ENCODE measurements at regions not wholly inside any gene's neighbourhood (a gene's known extent, or its start where the extent isn't known, plus 50 kb on each side); places are given as distances from the start of the nearest gene placed in this dataset.
A peak's percentile ranks its signal among the peaks of the same experiment; 100 is the strongest.

DNA sequence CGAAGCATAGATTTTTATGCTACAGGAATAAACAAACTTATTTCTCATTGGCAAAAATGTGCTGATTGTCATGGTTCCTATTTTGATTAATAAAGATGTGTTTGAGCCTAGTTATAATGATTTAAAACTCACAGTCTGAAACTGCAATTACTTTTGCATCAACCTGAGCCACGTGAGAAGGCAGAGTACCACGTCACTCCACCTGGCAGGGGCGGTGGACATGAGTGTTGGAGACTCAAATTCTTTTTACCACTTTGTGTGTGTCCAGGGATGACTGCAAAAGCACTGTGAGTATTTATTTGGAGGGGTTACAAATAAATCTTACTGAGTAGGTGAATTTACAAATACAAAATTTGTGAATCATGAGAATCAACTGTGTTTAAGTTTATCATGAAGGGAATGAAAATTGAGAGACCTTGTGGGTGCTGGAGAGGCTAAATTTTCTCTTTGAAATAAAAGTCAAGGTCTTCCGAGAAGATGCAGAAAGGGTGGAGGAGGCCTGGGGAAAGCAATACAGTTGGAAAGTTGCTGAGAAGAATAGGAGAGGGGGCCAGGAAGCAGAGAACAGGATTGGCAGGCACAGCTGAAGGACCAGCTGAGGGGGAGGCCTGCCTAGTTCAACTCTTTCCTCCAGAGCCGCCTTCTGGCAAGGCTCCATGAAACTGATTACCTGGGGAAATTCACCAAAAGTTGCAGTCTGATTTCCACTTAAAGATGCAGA lies 316.4 kb downstream of the MYCN start:
- Mint-ChIP-seq H3K4me3 (no peak overlapping the region), H3K9me3 (no peaks in the 10 kb centered on the region), H3K27me3 (peaks cover 21 to 51% of the 10 kb centered on the region in 2 donors), H3K27ac (no peak overlapping the region), H3K4me1 (ENCODE audit: low read depth in 2 of 2) (peaks cover 0 to 3% of the 10 kb centered on the region in 2 donors), H3K36me3 (no peaks in the 10 kb centered on the region)
- DNase-seq (ENCODE audit: low spot score) (no peak), ATAC-seq (no peak)

DNA sequence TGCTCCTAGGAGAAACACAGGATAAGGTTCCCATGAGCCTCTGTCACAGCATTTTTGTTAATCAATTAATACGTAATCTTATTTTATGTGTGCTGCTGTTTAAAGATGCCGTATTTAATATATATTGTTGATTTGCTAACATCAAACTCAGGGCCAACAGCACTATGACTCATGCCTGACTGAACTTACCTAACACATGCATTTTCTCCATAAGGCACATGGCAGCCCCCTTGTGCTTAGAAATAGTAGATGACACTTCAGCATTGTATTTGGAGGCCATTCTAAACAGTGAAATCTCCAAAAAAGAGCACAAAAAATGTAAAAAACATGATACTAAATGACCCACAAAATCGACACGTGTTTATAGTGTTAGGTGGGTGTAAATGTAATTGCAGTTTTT lies 314.8 kb downstream of the MYCN start:
- no peaks in the 10 kb centered on the region for H3K36me3 Mint-ChIP-seq
- peaks cover 21 to 51% of the 10 kb centered on the region in 2 donors for H3K27me3 Mint-ChIP-seq
- ATAC-seq: no peak
- no peak for DNase-seq (ENCODE audit: low spot score)
- no peak overlapping the region for H3K27ac Mint-ChIP-seq
- H3K4me3 Mint-ChIP-seq: no peak overlapping the region
- no peaks in the 10 kb centered on the region for H3K9me3 Mint-ChIP-seq
- peaks cover 0 to 3% of the 10 kb centered on the region in 2 donors for H3K4me1 Mint-ChIP-seq (ENCODE audit: low read depth in 2 of 2)

- Mint-ChIP-seq H3K36me3 (no peaks in the 10 kb centered on the region), H3K27me3 (peaks cover 21 to 45% of the 10 kb centered on the region in 2 donors), H3K9me3 (no peaks in the 10 kb centered on the region), H3K4me3 (no peak overlapping the region), H3K27ac (no peak overlapping the region), H3K4me1 (ENCODE audit: low read depth in 2 of 2) (peaks cover 0 to 3% of the 10 kb centered on the region in 2 donors)
- ATAC-seq: no peak
- DNase-seq (ENCODE audit: low spot score): no peak
Measured at GRCh38 chr2:16254356-16254965, 314.1 kb downstream of the MYCN start.

DNA sequence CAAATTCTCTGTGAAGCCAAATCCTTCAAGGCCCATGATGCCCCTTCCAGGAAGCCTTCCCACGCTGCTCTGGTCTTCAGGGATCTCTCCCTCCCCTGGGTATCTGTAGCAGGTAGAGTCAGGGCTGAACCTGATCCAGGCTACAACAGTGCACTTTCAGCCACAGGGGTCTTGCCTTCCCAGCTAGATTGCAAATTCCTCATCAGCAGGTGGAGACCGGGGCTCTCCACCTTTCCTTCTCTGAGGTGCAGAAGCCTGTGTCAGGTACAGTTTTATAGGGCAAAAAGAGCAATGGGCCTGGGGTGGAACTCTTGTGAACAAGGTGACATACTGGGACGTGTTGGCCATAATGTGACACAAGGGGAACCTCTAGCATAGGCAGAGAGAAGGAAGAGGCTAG lies 312.9 kb downstream of the MYCN start:
- H3K27me3 Mint-ChIP-seq: peaks cover 20 to 38% of the 10 kb centered on the region in 2 donors
- peaks cover 0 to 3% of the 10 kb centered on the region in 2 donors for H3K4me1 Mint-ChIP-seq (ENCODE audit: low read depth in 2 of 2)

GRCh38 chr2:16252891-16253290 lies 312.5 kb downstream of the MYCN start:
- H3K36me3 Mint-ChIP-seq: no peaks in the 10 kb centered on the region
- H3K4me1 Mint-ChIP-seq (ENCODE audit: low read depth in 2 of 2): peaks cover 0 to 3% of the 10 kb centered on the region in 2 donors
- ATAC-seq (peak in 1 of 2 donors; percentile 21), DNase-seq (ENCODE audit: low spot score) (no peak)
- H3K27me3 Mint-ChIP-seq: peaks cover 16 to 34% of the 10 kb centered on the region in 2 donors
- no peaks in the 10 kb centered on the region for H3K9me3 Mint-ChIP-seq
- H3K27ac Mint-ChIP-seq: no peak overlapping the region
- no peak overlapping the region for H3K4me3 Mint-ChIP-seq

More for the DNA sequence above, 312.9 kb downstream of the MYCN start:
- no peak for ATAC-seq
- DNase-seq (ENCODE audit: low spot score): no peak
- no peaks in the 10 kb centered on the region for H3K36me3 Mint-ChIP-seq
- no peak overlapping the region for H3K4me3 Mint-ChIP-seq
- H3K9me3 Mint-ChIP-seq: no peaks in the 10 kb centered on the region
- H3K27ac Mint-ChIP-seq: no peak overlapping the region

DNA sequence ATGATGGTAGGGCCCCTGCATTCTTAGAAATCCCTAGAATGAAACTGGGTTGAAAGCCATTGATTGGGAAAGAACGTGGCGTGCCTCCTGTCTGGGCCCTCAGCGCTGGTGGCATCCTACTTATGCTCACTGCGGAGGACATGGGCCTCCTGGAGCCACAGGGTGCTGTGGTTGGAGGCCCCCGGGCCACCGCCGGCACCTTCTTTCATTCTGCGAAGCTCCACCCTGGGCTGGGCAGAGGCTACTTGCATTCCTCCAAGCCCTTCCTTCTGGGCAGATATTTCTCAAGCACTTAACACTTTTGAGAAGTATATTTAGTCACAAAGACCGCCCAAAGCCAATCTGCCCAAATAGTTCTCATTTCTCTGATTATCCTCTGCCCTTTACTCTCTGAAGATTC lies 311.9 kb downstream of the MYCN start:
- Mint-ChIP-seq H3K4me1 (ENCODE audit: low read depth in 2 of 2) (peaks cover 0 to 3% of the 10 kb centered on the region in 2 donors), H3K27me3 (peaks cover 14 to 27% of the 10 kb centered on the region in 2 donors), H3K4me3 (no peak overlapping the region), H3K9me3 (no peaks in the 10 kb centered on the region), H3K36me3 (no peaks in the 10 kb centered on the region), H3K27ac (no peak overlapping the region)
- DNase-seq (ENCODE audit: low spot score) (no peak), ATAC-seq (no peak)

DNA sequence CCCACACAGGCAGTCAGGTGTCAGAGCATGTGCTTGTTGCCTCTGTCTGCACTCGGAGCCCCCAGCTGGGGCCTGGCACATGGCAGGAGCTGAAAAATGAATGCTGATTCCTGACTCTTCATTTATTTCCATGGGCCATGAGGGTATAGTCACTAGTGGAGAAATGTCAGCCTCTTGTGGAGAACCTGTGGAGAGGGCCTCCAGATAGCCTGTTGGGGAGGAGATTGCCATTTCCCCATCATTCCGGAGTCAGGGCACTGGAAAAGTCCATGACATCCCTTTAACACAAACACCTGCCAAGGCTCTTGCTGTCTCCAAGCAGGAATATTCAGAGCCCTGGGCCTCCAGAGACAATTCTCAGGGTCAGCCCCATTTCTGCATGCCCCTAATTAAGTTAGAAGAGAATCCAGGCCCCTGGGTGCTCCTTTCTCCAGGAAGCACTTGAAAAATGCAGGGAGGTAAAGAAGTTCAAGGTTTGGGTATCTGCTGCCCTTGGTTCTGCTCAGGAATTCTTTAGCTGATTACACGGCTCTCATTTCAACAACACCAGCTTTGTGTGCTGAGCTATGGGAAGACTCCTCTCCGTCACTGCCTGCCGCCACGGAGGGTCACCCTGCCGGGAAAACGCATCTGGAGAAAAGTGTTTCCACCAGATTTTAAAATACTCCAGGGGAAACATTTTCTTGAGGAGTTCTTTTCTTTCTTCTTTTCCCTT lies 311.3 kb downstream of the MYCN start:
- Mint-ChIP-seq H3K27ac (no peak overlapping the region), H3K36me3 (no peaks in the 10 kb centered on the region), H3K4me1 (ENCODE audit: low read depth in 2 of 2) (no peaks in the 10 kb centered on the region), H3K4me3 (no peak overlapping the region), H3K27me3 (peaks cover 14 to 22% of the 10 kb centered on the region in 2 donors), H3K9me3 (no peaks in the 10 kb centered on the region)
- DNase-seq (ENCODE audit: low spot score) (no peak), ATAC-seq (no peak)

DNA sequence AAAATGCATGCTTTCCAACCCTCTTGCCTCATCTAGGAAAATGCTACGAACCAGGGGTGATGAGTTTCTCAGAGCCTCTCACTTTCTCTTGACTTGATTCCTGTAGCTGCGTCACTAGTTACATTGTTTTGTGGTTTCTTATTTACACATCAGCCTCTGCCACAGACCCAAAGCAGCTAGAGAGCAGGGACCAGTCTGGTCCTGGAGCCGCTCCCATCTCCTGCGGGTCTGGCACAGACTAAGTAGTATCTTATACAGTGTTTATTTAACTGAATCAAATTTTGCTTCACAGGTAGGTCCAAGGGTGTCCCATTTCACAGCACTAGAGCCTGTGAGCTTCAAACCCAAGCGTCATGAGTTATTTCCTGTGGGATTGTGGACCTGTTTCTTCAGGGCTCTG lies 310.5 kb downstream of the MYCN start:
- Mint-ChIP-seq H3K27ac (no peak overlapping the region), H3K4me1 (ENCODE audit: low read depth in 2 of 2) (no peaks in the 10 kb centered on the region), H3K36me3 (no peaks in the 10 kb centered on the region), H3K9me3 (no peaks in the 10 kb centered on the region), H3K4me3 (no peak overlapping the region), H3K27me3 (peaks cover 11 to 15% of the 10 kb centered on the region in 2 donors)
- DNase-seq (ENCODE audit: low spot score) (no peak), ATAC-seq (no peak)

GRCh38 chr2:16250466-16250865 lies 310.1 kb downstream of the MYCN start:
- H3K27me3 Mint-ChIP-seq: peaks cover 9 to 10% of the 10 kb centered on the region in 2 donors
- ATAC-seq: no peak
- H3K4me3 Mint-ChIP-seq: no peak overlapping the region
- no peak for DNase-seq (ENCODE audit: low spot score)
- H3K9me3 Mint-ChIP-seq: no peaks in the 10 kb centered on the region
- H3K36me3 Mint-ChIP-seq: no peaks in the 10 kb centered on the region
- no peak overlapping the region for H3K27ac Mint-ChIP-seq
- H3K4me1 Mint-ChIP-seq (ENCODE audit: low read depth in 2 of 2): no peaks in the 10 kb centered on the region

GRCh38 chr2:16250056-16250425 lies 309.7 kb downstream of the MYCN start:
- Mint-ChIP-seq H3K36me3 (no peaks in the 10 kb centered on the region), H3K4me3 (no peak overlapping the region), H3K27me3 (peaks cover 8% of the 10 kb centered on the region in 2 donors), H3K9me3 (no peaks in the 10 kb centered on the region), H3K4me1 (ENCODE audit: low read depth in 2 of 2) (no peaks in the 10 kb centered on the region), H3K27ac (no peak overlapping the region)
- ATAC-seq: peak in 1 of 2 donors; percentile 5
- no peak for DNase-seq (ENCODE audit: low spot score)

DNA sequence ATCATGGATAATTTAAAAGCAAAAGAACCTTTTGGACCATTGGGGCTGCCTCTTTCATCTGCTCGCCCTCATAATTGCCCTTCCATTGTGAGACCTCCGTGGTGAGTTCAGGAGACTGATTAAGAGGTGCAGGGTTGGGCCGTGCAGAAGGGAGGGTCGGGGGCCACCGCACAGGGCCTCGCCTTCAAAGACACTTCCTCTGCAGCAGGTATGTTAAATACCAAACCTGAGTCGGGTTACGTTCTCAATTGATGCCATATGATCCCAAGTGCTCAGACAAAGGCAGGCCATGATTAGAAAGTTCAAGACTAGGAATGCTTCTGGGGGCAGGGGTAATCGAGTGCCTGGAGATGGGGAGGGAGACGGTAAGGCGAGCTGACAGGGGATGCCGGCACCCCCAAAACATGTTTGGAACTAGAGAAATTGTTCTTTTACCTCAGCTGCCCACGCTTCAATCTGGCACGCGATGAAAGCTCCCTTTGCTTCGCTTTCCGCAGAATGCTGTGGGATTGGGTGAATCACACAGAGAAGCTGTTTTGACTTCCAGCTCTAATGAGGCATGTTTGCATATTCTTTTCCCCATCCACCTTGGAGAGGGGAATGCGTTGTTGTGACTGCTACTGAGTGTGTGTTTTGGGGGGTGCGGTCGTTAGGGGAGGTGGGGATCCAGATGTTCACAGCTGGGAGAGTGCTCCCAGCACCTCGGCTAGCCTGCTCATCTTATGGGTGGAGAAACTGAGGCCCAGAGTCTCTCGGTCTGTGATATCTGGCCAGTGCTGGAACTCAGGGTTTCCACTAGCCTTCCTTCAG lies 309.1 kb downstream of the MYCN start:
- no peaks in the 10 kb centered on the region for H3K36me3 Mint-ChIP-seq
- DNase-seq (ENCODE audit: low spot score) (no peak), ATAC-seq (no peak)
- no peak overlapping the region for H3K27ac Mint-ChIP-seq
- H3K9me3 Mint-ChIP-seq: no peaks in the 10 kb centered on the region
- H3K4me1 Mint-ChIP-seq (ENCODE audit: low read depth in 2 of 2): no peaks in the 10 kb centered on the region
- peaks cover 2 to 4% of the 10 kb centered on the region in 2 donors for H3K27me3 Mint-ChIP-seq
- H3K4me3 Mint-ChIP-seq: no peak overlapping the region

DNA sequence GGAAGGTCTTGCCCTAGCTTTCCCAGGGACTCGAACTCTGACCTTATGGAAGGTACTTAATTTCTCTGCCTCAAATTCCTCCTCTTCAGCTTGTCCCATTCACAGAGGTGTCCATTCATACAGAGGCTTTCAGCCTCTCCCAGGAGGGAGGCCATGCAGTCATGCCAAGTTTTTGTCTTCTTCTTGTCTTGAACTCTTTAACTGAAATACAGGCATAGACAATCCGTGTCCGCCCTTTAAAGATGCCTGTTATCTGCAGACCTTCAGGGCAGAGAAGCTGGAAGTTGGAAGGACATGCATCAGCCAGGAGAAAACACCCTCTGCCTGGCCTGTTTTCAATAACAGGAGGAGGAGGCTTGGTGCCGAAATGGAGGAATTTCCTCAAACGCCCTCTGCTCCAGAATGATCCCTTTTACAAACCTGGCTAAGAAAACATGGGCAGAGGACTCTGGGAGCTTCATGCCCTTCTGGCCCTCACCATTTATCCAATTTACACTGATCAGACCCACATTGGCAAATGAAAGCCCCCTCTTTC lies 308.3 kb downstream of the MYCN start:
- ATAC-seq: no peak
- no peaks in the 10 kb centered on the region for H3K36me3 Mint-ChIP-seq
- no peaks in the 10 kb centered on the region for H3K9me3 Mint-ChIP-seq
- peaks cover 0 to 4% of the 10 kb centered on the region in 2 donors for H3K27me3 Mint-ChIP-seq
- no peak for DNase-seq (ENCODE audit: low spot score)
- no peak overlapping the region for H3K4me3 Mint-ChIP-seq
- no peak overlapping the region for H3K27ac Mint-ChIP-seq
- H3K4me1 Mint-ChIP-seq (ENCODE audit: low read depth in 2 of 2): no peaks in the 10 kb centered on the region

DNA sequence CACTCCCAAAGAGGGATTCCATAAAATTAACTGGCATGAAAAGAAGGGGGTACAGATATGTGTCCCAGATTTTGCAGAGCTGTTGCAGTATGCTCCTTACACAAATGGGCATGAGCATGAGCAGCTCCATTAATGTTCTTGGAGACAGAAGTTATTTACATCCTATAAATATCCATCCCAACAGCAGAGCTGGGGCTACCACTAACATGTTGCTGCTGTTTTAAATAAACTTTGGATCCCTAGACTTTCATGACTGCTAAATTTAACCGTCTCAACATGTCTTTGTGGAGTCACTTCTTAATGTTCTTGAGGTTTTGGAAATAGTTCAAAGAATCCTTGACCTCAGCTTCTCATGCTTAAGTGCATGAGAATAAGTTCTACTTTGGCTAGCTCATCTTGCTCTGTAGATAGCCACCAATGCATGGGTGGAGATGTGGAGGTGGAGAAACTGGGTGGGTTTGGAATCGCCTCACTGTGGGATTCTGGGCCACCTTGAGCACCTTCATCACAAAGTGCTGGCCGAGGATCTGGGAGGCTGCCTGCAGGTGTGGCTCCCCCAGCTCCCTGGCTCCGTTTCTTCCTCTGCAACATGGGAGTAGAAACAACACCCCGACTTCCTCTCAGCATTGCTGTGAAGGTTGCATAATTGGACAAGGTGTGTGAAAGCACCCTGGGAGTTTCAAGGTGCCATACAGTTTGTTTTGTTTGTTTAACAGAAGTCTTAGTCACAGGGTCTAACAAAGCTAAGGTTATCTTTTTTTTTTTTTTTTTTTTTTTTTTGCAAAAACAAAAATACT lies 307.2 kb downstream of the MYCN start:
- Mint-ChIP-seq H3K4me1 (ENCODE audit: low read depth in 2 of 2) (no peaks in the 10 kb centered on the region), H3K27ac (no peak overlapping the region)

More for the DNA sequence above, 307.2 kb downstream of the MYCN start:
- no peaks in the 10 kb centered on the region for H3K27me3 Mint-ChIP-seq
- no peak for ATAC-seq
- H3K36me3 Mint-ChIP-seq: no peaks in the 10 kb centered on the region
- no peak for DNase-seq (ENCODE audit: low spot score)
- no peak overlapping the region for H3K4me3 Mint-ChIP-seq
- no peaks in the 10 kb centered on the region for H3K9me3 Mint-ChIP-seq
